GM23248 (cell line): ENCODE measurements at regions not wholly inside any gene's neighbourhood (a gene's known extent, or its start where the extent isn't known, plus 50 kb on each side); places are given as distances from the start of the nearest gene placed in this dataset.
"Not testable (repeated sequence)": the region's sequence is repeated elsewhere in the genome, so short reads cannot be mapped to it uniquely, and the experiment has no call there.

Source experiments
- DNase-seq: peaks from one replicate; pipeline ENCODE4 v3.0.0-alpha.2; 2015
- H2AFZ ChIP-seq: fragments of 200-600 bp; sonication (generic); 2 replicates; pipeline ENCODE4 v1.6.1; 2016; ENCODE audit warnings: antibody characterized with exemption
- H3F3A ChIP-seq: fragments of 200-600 bp; sonication (generic); 2 replicates; pipeline ENCODE4 v1.6.1; 2016; ENCODE audit warnings: mild to moderate bottlenecking, antibody characterized with exemption, mixed run types; ENCODE audit not compliant: insufficient read depth
- H3K27ac ChIP-seq: fragments of 200-600 bp; sonication (generic); 2 replicates; pipeline ENCODE4 v1.5.1; 2016; ENCODE audit warnings: mild to moderate bottlenecking
- H3K27me3 ChIP-seq: fragments of 200-600 bp; sonication (generic); replicated peaks from 2 replicates; pipeline ENCODE4 v1.6.1; 2016; ENCODE audit warnings: mild to moderate bottlenecking; ENCODE audit not compliant: insufficient read depth
- H3K36me3 ChIP-seq: fragments of 200-600 bp; sonication (generic); 2 replicates; pipeline ENCODE4 v1.6.1; 2016; ENCODE audit warnings: low read depth, mild to moderate bottlenecking
- H3K4me1 ChIP-seq: fragments of 200-600 bp; sonication (generic); 2 replicates; pipeline ENCODE4 v1.6.1; 2016; ENCODE audit warnings: mild to moderate bottlenecking; ENCODE audit not compliant: insufficient read depth
- H3K4me2 ChIP-seq: fragments of 200-600 bp; sonication (generic); one replicate; pipeline ENCODE4 v1.6.1; 2016; ENCODE audit warnings: mild to moderate bottlenecking; ENCODE audit not compliant: unreplicated experiment
- H3K4me3 ChIP-seq: fragments of 200-600 bp; sonication (generic); 2 replicates; pipeline ENCODE4 v1.5.1; 2016; ENCODE audit warnings: mild to moderate bottlenecking
- H3K79me2 ChIP-seq: fragments of 200-600 bp; sonication (generic); 2 replicates; pipeline ENCODE4 v1.6.1; 2016; ENCODE audit warnings: mild to moderate bottlenecking; ENCODE audit not compliant: insufficient read depth
- H3K9ac ChIP-seq: fragments of 200-600 bp; sonication (generic); 2 replicates; pipeline ENCODE4 v1.6.1; 2016; ENCODE audit warnings: mild to moderate bottlenecking
- H3K9me2 ChIP-seq: fragments of 200-600 bp; sonication (generic); 2 replicates; pipeline ENCODE4 v1.6.1; 2016; ENCODE audit warnings: mixed run types, mild to moderate bottlenecking, moderate library complexity; ENCODE audit not compliant: insufficient read depth
- H3K9me3 ChIP-seq: fragments of 200-600 bp; sonication (generic); one replicate; pipeline ENCODE4 v1.6.1; 2017; ENCODE audit warnings: low read depth
- H4K20me1 ChIP-seq: fragments of 200-600 bp; sonication (generic); 2 replicates; pipeline ENCODE4 v1.6.0; 2016; ENCODE audit not compliant: insufficient read depth
- EZH2 ChIP-seq: fragments of 200-600 bp; sonication (generic); IDR thresholded peaks from 2 replicates; pipeline ENCODE4 v1.6.1; 2018; ENCODE audit warnings: antibody characterized with exemption, mild to moderate bottlenecking; ENCODE audit not compliant: insufficient read depth, poor library complexity, severe bottlenecking
- EZH2phosphoT487 ChIP-seq: fragments of 200-600 bp; sonication (generic); IDR thresholded peaks from 2 replicates; pipeline ENCODE4 v1.6.1; 2018; ENCODE audit warnings: antibody characterized with exemption, moderate library complexity, mild to moderate bottlenecking, low read depth; ENCODE audit not compliant: insufficient read depth
- WGBS, 2 experiments: methylation state at CpG; one replicate each; pipeline ENCODE4 v1.1.6; 2015 to 2017; ENCODE audit warnings: low lambda C conversion rate in 2 of 2, low coverage in 1 of 2; ENCODE audit errors: missing lambda C conversion rate in 2 of 2; 5-methylcytosine and 5-hydroxymethylcytosine counted together
- in situ Hi-C: fragments of 300-500 bp; cut with MboI; formaldehyde crosslinking; loops from 2 replicates; pipeline ENCODE4 v1.15.0; 2020

DNA sequence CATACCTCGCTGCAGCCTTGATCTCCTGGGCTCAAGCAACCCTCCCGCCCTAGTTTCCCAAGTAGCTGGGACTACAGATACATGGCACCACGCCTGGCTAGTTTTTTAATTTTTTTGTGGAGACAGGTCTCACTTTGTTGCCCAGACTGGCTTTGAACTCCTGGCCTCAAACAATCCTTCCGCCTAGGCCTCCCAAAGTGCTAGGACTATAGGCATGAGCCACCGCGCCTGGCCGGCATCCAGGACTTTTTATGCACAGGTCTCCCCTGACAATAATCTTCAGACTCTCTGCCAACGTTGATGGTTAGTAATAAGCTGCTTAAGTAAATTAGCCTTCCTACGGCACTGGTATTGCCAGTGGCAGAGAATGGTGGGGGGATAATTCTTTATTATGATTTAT lies 110.5 kb upstream of the MTHFD1L start:
- Histone ChIP-seq H3K4me1 (peaks cover 22% of the 10 kb centered on the region), H3K9ac (no peak overlapping the region), H3K27me3 (no peaks in the 10 kb centered on the region), H3K27ac (no peak overlapping the region), H3K9me2 (no peaks in the 10 kb centered on the region), H3K4me2 (no peak overlapping the region), H3K4me3 (no peak overlapping the region), H3F3A (peaks cover 12% of the 10 kb centered on the region; the same call in 1 of the 2 replicates), H4K20me1 (no peaks in the 10 kb centered on the region), H3K79me2 (no peaks in the 10 kb centered on the region), H3K9me3 (no peaks in the 10 kb centered on the region), H2AFZ (no peak overlapping the region), H3K36me3 (no peaks in the 10 kb centered on the region)
- DNase-seq, result no peak
- TF ChIP-seq EZH2 (no peak), EZH2phosphoT487 (no peak)
- 90 to 92% methylated on average over 9 of the region's 9 CpGs for WGBS, 2 experiments
- in situ Hi-C loops, result no loop called here

DNA sequence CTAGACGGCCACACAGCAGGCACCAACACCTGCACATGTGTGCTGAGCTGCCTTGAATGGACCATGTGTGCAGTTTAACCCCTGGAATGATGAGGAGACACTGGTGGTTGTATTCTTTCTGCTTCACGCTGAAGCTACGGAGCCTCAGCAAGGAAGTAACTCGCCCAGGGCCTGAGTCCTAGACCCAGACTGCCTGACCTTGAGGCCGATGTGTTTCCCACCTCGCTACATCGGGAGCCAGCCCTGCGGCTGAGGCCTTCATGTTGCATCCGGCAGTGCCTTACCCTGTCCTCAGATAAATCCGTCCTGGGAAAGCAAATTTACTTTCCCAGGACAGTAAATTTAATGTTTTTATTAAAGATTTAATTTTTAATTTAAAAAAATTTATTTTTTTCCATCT lies 110.0 kb upstream of the MTHFD1L start:
- Histone ChIP-seq H3K4me2 (no peak overlapping the region), H3K36me3 (no peaks in the 10 kb centered on the region), H2AFZ (no peak overlapping the region), H3K27me3 (no peaks in the 10 kb centered on the region), H3K9me3 (no peaks in the 10 kb centered on the region), H3K79me2 (no peaks in the 10 kb centered on the region), H4K20me1 (no peaks in the 10 kb centered on the region), H3K9me2 (no peaks in the 10 kb centered on the region), H3F3A (peaks cover 12% of the 10 kb centered on the region; the same call in 1 of the 2 replicates), H3K27ac (no peak overlapping the region), H3K9ac (no peak overlapping the region), H3K4me3 (no peak overlapping the region), H3K4me1 (peaks cover 22% of the 10 kb centered on the region)
- in situ Hi-C loops, result no loop called here
- WGBS, 2 experiments, result 91 to 95% methylated on average over 10 of the region's 10 CpGs
- no peak for TF ChIP-seq EZH2phosphoT487
- TF ChIP-seq EZH2, result no peak
- DNase-seq, result no peak

DNA sequence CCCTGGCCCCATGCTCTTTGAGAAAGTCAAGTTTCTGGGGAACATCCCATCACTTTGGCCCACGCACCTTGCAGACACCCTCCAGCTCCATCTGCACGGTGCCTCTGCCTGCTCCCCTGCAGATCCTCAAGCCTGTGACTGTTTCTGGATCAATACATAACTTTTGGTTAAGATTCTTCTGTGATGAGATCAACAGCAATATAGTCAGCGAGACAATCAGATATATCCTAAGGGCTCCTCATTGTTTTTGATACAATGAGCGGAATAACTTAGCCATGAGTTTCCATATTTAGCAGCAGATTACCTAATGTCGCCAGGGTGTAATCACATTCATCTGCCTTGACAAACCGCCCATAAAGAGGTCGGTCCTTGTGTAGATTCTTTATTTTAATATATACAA lies 109.3 kb upstream of the MTHFD1L start:
- H3K79me2 ChIP-seq, result no peaks in the 10 kb centered on the region
- no peak overlapping the region for H3K4me3 ChIP-seq
- no peak overlapping the region for H2AFZ ChIP-seq
- H3K27ac ChIP-seq, result no peak overlapping the region
- no peaks in the 10 kb centered on the region for H3K9me3 ChIP-seq
- in situ Hi-C loops, result no loop called here
- no peaks in the 10 kb centered on the region for H3K27me3 ChIP-seq
- peaks cover 6% of the 10 kb centered on the region; the same call in 1 of the 2 replicates for H3F3A ChIP-seq
- no peak overlapping the region for H3K4me2 ChIP-seq
- WGBS, 2 experiments, result 41 to 48% methylated on average over 7 of the region's 7 CpGs
- TF ChIP-seq EZH2phosphoT487 (no peak), EZH2 (no peak)
- no peaks in the 10 kb centered on the region for H3K9me2 ChIP-seq
- H3K36me3 ChIP-seq, result no peaks in the 10 kb centered on the region
- H3K9ac ChIP-seq, result no peak overlapping the region
- peak; percentile 47 for DNase-seq
- H4K20me1 ChIP-seq, result no peaks in the 10 kb centered on the region
- H3K4me1 ChIP-seq, result peaks cover 16% of the 10 kb centered on the region

DNA sequence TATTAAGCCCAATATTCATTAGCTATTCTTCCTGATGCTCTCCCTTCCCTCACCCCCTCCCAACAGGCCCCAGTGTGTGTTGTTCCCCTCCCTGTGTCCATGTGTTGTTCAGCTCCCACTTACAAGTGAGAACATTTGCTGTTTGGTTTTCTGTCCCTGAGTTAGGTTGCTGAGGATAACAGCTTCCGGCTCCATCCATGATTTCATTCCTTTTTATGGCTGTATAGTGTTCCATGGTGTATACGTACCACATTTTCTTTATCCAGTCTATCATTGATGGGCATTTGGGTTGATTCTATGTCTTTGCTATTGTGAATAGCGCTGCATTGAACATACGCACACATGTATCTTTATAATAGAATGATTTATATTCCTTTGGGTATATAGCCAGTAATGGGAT lies 107.7 kb upstream of the MTHFD1L start:
- DNase-seq, H3K4me2 ChIP-seq, H2AFZ ChIP-seq, H3K36me3 ChIP-seq, H3K79me2 ChIP-seq, H3K9me3 ChIP-seq, H3K27ac ChIP-seq, H3F3A ChIP-seq, H3K9ac ChIP-seq, H3K9me2 ChIP-seq, in situ Hi-C loops, H3K4me3 ChIP-seq, H3K27me3 ChIP-seq, H4K20me1 ChIP-seq, H3K4me1 ChIP-seq: not testable (repeated sequence)
- 95 to 97% methylated on average over 4 of the region's 4 CpGs for WGBS, 2 experiments

DNA sequence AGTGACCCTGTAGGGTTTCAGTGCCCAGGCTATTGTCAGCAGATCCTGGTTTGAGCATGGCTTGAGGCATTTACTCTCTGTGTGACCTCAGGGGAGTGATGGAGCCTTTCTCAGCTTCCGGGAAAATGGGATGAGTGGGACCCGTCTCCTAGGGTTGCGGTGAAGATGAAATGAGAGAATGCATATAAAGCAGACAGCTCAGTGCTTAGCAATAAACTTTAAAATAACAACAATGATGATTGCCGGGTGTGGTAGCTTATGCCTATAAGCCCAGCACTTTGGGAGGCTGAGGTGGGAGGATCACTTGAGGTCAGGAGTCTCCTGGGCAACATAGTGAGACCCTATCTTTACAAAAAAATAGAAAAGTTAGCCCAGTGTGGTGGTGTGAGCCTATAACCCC lies 106.0 kb upstream of the MTHFD1L start:
- H3K36me3 ChIP-seq, result no peaks in the 10 kb centered on the region
- H3K4me3 ChIP-seq, result no peak overlapping the region
- H3K27ac ChIP-seq, result no peak overlapping the region
- in situ Hi-C loops, result no loop called here
- no peaks in the 10 kb centered on the region for H4K20me1 ChIP-seq
- H3K9ac ChIP-seq, result no peak overlapping the region
- no peak for TF ChIP-seq EZH2phosphoT487
- WGBS, 2 experiments, result 87 to 93% methylated on average over 4 of the region's 4 CpGs
- H2AFZ ChIP-seq, result no peak overlapping the region
- no peaks in the 10 kb centered on the region for H3K79me2 ChIP-seq
- H3K4me1 ChIP-seq, result no peaks in the 10 kb centered on the region; the same call in 1 of the 2 replicates
- H3K9me2 ChIP-seq, result no peaks in the 10 kb centered on the region
- no peaks in the 10 kb centered on the region for H3K9me3 ChIP-seq
- H3K4me2 ChIP-seq, result no peak overlapping the region
- no peaks in the 10 kb centered on the region for H3F3A ChIP-seq
- DNase-seq, result no peak
- H3K27me3 ChIP-seq, result no peaks in the 10 kb centered on the region
